ENCODE measurements at regions not wholly inside any gene's neighbourhood (a gene's known extent, or its start where the extent isn't known, plus 50 kb on each side); places are given as distances from the start of the nearest gene placed in this dataset.

DNA sequence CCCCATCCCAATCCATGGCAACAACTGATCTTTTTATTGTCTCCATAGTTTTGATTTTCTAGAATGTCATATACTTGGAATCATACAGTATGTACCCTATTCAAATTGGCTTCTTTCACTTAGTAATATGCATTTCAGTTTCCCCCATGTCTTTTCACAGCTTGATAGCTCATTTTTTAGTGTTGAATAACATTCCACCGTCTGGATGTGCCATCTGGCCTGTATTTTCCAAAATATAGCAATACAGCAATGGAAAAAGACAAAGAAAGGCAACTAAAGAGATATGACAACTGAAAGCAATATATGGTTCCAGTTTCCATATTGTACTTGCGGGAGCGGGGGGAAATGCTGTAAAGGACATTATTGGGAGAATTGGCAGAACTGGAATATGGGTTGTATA, 166.4 kb upstream of the NT5E start:
- no peaks in the 10 kb centered on the region for H3K79me1 ChIP-seq (ENCODE audit: low read depth in 1 of 2, low read length in 2 of 2)
- no peak overlapping the region for H3K23ac ChIP-seq (ENCODE audit: low read depth, low read length)
- no peaks in the 10 kb centered on the region for H4K20me1 ChIP-seq (ENCODE audit: insufficient read depth, low read length)
- intact Hi-C loops (cut with micrococcal nuclease) (no loop called here), in situ Hi-C loops (cut with MboI; ENCODE audit: low sequenced_read_pairs) (no loop called here), dilution Hi-C loops (cut with HindIII; ENCODE audit: low sequenced_read_pairs, unreplicated experiment) (no loop called here)
- no peak overlapping the region for H2AFZ ChIP-seq (replicated peaks; ENCODE audit: low read length, poor library complexity)
- DNase-seq, result no peak
- no peak for ATAC-seq (ENCODE audit: low read depth)
- WGBS, 2 experiments (ENCODE audit: extremely low coverage in 2 of 2, insufficient read length in 1 of 2), result no CpG with 5 or more reads among the region's 3 CpGs
- no peak overlapping the region for H2BK20ac ChIP-seq (ENCODE audit: low read depth, low read length)
- no peaks in the 10 kb centered on the region for H3K9me3 ChIP-seq (ENCODE audit: control insufficient read depth, insufficient read depth, low read length)
- H3K14ac ChIP-seq (replicated peaks; ENCODE audit: low read depth, low read length), result no peak overlapping the region
- no peak overlapping the region for H3K27ac ChIP-seq (ENCODE audit: insufficient read depth, low read length)
- H2AK5ac ChIP-seq (ENCODE audit: low read depth, low read length), result no peak overlapping the region
- H2BK5ac ChIP-seq (ENCODE audit: low read depth, low read length, poor library complexity, severe bottlenecking), result no peak overlapping the region
- H4K5ac ChIP-seq (ENCODE audit: low read depth, low read length), result no peak overlapping the region
- no peaks in the 10 kb centered on the region for H3K4me1 ChIP-seq (ENCODE audit: control insufficient read depth, insufficient read depth, low read length)
- H3K27me3 ChIP-seq (ENCODE audit: control insufficient read depth, insufficient read depth, low read length), result no peaks in the 10 kb centered on the region
- no peak overlapping the region for H3K4me2 ChIP-seq (ENCODE audit: low read depth, low read length)
- H2AK9ac ChIP-seq (replicated peaks; ENCODE audit: low read depth, low read length, poor library complexity), result no peak overlapping the region
- no peak overlapping the region for H3K4ac ChIP-seq (ENCODE audit: low read depth, low read length)
- CTCF ChIA-PET, result no interaction called here
- H3K9ac ChIP-seq (ENCODE audit: low read depth, low read length), result no peak overlapping the region
- no peak overlapping the region for H4K8ac ChIP-seq (ENCODE audit: low read depth in 2 of 2, low read length in 2 of 2)
- no peak overlapping the region for H3K56ac ChIP-seq (ENCODE audit: extremely low read depth, insufficient read depth, low read length)
- no peaks in the 10 kb centered on the region for H3K9me1 ChIP-seq (ENCODE audit: insufficient read depth, low read length)
- no peaks in the 10 kb centered on the region for H3K36me3 ChIP-seq (ENCODE audit: control insufficient read depth, insufficient read depth, low read length)
- no peak for TF ChIP-seq FOS (IDR thresholded peaks at IDR 0.05; ENCODE audit: low read depth, low read length)
- TF ChIP-seq, protein P1, sequence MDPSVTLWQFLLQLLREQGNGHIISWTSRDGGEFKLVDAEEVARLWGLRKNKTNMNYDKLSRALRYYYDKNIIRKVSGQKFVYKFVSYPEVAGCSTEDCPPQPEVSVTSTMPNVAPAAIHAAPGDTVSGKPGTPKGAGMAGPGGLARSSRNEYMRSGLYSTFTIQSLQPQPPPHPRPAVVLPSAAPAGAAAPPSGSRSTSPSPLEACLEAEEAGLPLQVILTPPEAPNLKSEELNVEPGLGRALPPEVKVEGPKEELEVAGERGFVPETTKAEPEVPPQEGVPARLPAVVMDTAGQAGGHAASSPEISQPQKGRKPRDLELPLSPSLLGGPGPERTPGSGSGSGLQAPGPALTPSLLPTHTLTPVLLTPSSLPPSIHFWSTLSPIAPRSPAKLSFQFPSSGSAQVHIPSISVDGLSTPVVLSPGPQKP (IDR thresholded peaks at IDR 0.05; ENCODE audit: borderline replicate concordance, low read depth, low read length), result no peak
- TF ChIP-seq CEBPB (IDR thresholded peaks at IDR 0.05; ENCODE audit: low read depth, low read length), result no peak
- TF ChIP-seq SMC3 (IDR thresholded peaks at IDR 0.05; ENCODE audit: low read depth, low read length), result no peak
- TF ChIP-seq NFE2L2 (IDR thresholded peaks at IDR 0.05; ENCODE audit: low read depth, low read length), result no peak
- TF ChIP-seq POLR2A (IDR thresholded peaks at IDR 0.05; ENCODE audit: low read depth, low read length), result no peak
- TF ChIP-seq, protein P2, sequence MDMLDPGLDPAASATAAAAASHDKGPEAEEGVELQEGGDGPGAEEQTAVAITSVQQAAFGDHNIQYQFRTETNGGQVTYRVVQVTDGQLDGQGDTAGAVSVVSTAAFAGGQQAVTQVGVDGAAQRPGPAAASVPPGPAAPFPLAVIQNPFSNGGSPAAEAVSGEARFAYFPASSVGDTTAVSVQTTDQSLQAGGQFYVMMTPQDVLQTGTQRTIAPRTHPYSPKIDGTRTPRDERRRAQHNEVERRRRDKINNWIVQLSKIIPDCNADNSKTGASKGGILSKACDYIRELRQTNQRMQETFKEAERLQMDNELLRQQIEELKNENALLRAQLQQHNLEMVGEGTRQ (IDR thresholded peaks at IDR 0.05; ENCODE audit: low read depth, low read length), result no peak
- TF ChIP-seq RAD21 (IDR thresholded peaks at IDR 0.05; ENCODE audit: low read length), result no peak
- TF ChIP-seq RCOR1 (IDR thresholded peaks at IDR 0.05; ENCODE audit: insufficient replicate concordance, low read length), result no peak
- no peak for TF ChIP-seq BHLHE40 (IDR thresholded peaks at IDR 0.05; ENCODE audit: low read depth, low read length)
- TF ChIP-seq MAZ (IDR thresholded peaks at IDR 0.05; ENCODE audit: borderline replicate concordance, low read depth, low read length), result no peak
- TF ChIP-seq, protein P3, sequence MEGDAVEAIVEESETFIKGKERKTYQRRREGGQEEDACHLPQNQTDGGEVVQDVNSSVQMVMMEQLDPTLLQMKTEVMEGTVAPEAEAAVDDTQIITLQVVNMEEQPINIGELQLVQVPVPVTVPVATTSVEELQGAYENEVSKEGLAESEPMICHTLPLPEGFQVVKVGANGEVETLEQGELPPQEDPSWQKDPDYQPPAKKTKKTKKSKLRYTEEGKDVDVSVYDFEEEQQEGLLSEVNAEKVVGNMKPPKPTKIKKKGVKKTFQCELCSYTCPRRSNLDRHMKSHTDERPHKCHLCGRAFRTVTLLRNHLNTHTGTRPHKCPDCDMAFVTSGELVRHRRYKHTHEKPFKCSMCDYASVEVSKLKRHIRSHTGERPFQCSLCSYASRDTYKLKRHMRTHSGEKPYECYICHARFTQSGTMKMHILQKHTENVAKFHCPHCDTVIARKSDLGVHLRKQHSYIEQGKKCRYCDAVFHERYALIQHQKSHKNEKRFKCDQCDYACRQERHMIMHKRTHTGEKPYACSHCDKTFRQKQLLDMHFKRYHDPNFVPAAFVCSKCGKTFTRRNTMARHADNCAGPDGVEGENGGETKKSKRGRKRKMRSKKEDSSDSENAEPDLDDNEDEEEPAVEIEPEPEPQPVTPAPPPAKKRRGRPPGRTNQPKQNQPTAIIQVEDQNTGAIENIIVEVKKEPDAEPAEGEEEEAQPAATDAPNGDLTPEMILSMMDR (conservative IDR thresholded peaks at IDR 0.05; ENCODE audit: low read depth, low read length), result no peak
- no peak for TF ChIP-seq MAFK (IDR thresholded peaks at IDR 0.05; ENCODE audit: low read depth, low read length)
- no peak for TF ChIP-seq RFX5 (IDR thresholded peaks at IDR 0.05; ENCODE audit: low read depth, low read length)
- no peak for TF ChIP-seq CHD1 (IDR thresholded peaks at IDR 0.05; ENCODE audit: low read depth, low read length)
- no peak for TF ChIP-seq MXI1 (IDR thresholded peaks at IDR 0.05; ENCODE audit: borderline replicate concordance, low read depth, low read length)
- no peak overlapping the region for H2BK120ac ChIP-seq (ENCODE audit: low read depth, low read length)
- H3K4me3 ChIP-seq (ENCODE audit: insufficient read depth, low read depth, low read length), result no peak overlapping the region
- BruUV-seq (replicated peaks), result no TSS peak
- no peak overlapping the region for H3K18ac ChIP-seq (ENCODE audit: low read depth, low read length)
- no peak overlapping the region for H4K91ac ChIP-seq (ENCODE audit: insufficient read depth, low read depth, low read length)
- H2BK15ac ChIP-seq (ENCODE audit: low read depth, low read length), result no peak overlapping the region
- POLR2A ChIA-PET (ENCODE audit: unreplicated experiment), result no interaction called here

All from IMR-90 (cell line).